ELF-1 (cell line): ENCODE measurements at regions not wholly inside any gene's neighbourhood (a gene's known extent, or its start where the extent isn't known, plus 50 kb on each side); places are given as distances from the start of the nearest gene placed in this dataset.

Experiments
- DNase-seq: peaks from one replicate; pipeline ENCODE4 v3.0.0-alpha.2; 2016; ENCODE audit warnings: low read depth, low spot score

DNA sequence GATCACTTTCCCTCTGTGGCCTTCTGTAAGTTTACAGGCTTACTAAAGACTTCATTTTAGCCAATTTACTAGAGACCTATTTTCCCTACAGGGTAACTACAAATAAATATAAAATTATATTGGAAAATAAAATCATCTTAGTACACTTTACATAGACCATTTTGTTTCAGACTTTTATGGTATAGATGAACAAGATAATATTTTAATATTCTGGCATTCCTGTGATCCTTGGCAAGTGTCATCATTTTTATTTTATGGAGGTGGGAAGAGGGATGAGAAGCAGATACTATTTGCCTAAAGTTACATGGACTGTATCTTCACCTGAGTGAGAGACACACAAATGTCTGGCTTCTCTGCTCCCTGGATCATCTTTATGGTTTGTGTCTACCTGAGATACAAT lies 149.6 kb upstream of the CWC22 start:
- no peak for DNase-seq

DNA sequence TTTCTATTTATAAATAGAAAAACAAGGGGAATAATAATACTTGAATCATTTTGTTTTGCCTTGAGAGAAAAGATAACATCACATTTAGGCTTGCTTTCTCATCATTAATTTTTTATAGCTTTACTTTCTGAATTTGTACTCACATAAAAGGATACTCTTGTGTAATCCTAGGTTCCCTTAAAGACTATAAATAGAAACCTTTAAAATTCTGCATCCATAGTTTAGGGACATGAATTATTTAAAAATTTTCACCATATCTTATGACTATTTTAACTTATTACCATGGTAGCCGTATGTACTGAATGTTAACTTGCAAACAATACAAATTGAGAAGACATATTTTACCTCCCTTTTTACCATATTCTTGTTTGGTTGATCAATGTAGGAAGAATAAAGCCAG lies 143.5 kb upstream of the CWC22 start:
- no peak for DNase-seq

DNA sequence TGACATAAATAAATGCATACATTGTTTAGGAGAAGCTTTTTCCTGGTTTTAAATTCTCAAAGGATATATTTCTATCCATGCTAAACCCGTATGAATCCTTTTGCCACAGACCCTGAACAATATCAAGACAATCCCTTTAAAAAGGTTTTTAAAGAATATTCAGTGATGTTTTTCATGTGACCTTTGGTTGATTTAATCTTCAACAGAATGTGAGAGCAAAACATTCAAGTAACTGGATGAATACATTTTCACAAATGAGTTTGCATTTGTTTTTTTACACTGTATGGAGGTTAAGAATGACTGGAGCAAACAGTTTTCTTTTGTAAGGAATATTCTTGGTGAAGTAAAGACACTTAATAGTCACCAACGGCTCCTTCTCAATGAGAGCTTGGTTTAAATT lies 139.4 kb upstream of the CWC22 start:
- no peak for DNase-seq

DNA sequence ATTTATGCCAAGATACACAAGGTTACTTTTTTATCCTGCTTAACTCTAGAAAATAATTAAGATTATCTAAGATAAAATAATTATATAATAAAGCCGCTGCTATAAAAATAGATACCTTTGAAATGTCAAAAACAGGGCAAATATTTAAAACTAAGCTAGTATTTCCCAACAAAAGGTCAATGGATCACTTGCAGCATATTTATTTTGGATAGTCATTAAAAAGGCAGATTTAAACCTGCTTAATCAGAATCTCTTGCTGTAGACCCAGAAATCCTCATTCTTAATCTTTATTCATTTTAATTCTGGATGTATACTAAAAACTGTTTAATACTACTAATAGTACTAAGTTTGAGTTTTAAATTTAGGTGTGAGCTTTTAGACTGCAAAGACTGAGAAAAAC lies 139.0 kb upstream of the CWC22 start:
- DNase-seq, result no peak

- no peak for DNase-seq
These were observed 138.1 kb upstream of the CWC22 start for GRCh38 chr2:180145163-180145562.

- no peak for DNase-seq
These were observed 137.3 kb upstream of the CWC22 start for GRCh38 chr2:180144338-180144813.

DNA sequence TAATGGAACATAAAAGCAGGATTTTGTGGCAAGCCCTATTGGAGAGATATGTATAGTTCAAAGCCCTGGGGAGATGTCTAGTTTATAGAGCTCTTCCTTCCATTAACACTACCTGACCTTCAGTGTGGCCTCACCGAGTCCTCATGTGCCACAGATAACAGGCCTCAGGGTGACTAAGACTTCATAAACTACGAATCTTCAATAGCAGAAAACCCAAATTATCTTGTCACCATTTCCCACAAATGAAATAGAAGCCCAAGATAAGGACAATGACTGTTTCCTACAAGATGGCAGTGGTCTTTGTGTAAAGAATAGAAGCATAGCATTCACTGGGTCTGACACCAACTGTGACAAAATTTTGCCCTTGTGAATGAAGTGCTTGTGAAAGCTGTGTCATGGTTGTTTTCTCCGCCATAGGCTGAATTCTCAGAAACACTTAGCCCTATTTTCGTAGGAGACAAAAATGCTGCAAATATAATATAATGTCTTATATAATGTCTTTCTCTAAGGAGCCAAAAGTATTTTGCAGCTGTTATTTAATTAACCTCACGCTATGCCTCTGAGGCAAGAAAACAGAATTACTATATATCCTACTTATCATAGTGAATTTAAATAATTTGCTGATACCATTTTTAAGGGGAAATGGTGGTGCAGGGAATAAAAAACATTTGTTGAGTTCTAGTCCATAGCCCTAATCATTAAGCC lies 136.7 kb upstream of the CWC22 start:
- no peak for DNase-seq

- DNase-seq, result no peak
These were observed 134.5 kb upstream of the CWC22 start for GRCh38 chr2:180141600-180141999.

DNA sequence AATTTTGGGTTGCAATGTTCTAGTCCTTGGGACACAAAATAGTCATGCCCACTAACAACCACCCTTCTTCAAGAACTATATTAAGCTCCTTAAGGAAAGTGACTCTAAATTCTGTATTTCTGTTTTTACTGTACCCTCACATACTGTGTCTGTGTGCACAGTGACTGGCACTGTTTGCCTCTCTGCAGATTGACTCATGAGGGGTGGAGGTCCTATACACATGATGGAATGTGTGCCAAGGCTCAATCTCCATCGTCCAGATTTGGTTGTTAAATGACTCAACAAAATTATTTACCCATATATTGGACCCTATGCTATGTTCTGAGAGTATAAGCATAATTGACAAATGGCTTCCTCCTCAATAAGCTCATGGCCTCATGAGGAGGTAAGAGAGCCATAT lies 126.6 kb upstream of the CWC22 start:
- no peak for DNase-seq

DNA sequence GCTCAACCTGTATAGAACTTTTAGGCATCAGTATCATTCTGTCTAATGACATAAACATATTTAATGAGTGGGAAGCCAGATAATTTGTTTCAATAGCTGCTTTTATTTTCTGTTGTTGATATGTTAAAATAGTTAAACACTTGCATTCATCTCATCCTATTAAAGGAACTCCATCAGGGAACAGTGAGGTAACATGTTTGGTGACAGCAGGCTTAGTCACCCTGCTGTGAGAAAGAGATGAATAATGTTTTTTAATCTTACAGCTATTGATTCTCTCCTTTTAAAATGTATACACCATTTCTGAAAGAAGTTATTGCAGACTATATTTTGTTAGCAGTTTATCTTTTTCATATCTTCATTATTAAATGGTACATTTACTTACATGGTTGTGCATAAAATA lies 123.3 kb upstream of the CWC22 start:
- no peak for DNase-seq

- no peak for DNase-seq
These were observed 121.8 kb upstream of the CWC22 start for GRCh38 chr2:180128861-180129260.

GRCh38 chr2:180125245-180125962 lies 118.3 kb upstream of the CWC22 start:
- peak; percentile 84 for DNase-seq

DNA sequence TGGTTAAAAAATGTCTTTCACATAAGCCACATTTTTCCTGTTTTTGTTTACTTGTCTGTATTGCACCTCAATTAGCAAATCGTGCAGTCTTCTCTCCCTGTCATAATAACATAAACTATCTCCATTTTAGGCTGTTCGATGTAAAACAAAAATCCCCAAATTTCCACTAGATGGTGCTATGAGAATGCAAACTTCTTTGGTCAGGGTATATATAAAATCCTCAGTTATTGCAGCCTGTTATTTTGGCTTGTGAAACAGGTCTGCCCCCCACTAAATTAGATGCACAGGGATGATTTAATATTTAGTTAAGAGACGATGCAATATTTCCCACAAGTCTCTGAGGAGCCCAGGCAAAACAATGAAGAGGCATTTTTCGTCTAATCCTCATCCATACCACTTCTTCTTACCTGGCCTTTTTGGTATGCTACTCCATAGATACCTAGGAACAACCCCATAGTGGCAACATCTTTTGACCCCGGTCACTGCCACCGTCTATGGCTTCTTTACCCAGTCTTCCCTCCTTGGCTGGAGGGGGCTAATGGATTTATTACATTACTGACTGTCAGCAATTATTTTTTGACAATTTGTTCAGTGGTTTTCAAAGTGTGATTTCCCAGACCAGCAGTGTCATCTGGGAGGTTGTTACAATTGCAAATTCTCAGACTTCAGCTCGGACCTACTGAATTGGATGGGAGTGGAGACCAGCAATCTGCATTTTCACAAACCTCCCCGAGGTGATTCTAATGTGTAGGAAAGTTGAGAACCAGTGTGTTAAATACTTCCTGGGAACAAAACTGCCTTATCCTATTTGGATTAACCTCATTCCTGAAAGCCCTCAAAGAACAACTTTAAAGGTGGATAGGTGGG lies 117.4 kb upstream of the CWC22 start:
- peak; percentile 28 for DNase-seq

DNA sequence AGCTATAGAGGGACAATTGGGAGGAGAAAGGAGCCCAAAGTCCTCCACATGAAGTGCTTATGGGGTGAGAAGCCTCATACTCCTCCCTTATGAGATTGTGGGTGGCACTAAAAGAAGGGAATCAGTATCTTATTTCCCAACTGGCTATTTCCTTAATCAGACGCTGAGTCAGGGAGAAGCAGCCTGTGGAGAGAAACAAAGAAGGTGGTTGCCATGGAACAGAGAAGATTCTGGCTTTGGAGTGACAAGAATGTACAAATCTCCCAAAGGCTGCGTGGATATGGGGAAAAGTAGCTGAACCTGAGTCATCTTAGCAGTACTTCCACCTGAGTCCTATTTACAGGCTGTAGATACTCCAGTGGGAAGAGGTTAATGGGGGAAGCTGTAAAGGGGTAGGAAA lies 115.8 kb upstream of the CWC22 start:
- no peak for DNase-seq

- DNase-seq, result no peak
These were observed 108.6 kb upstream of the CWC22 start for GRCh38 chr2:180115675-180116074.

GRCh38 chr2:180115269-180115668 lies 108.2 kb upstream of the CWC22 start:
- no peak for DNase-seq

DNA sequence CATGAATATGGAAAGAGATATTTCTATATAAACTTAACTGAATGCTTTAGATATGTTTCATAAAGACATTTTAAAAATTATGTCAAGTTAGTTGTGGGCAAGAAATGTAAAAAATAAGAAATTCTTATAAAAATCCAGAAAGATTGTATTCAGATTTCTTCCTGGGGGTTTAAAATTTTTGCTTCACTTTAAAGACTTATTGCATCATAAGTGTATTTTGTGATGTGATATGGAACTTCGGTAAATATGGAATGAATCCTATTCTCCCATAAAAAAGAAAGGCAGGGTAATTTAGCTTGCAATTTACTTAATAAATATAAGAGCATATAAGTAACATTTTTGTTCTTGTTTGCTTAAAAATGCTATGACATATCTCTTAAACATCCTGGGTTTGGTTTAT lies 104.8 kb upstream of the CWC22 start:
- DNase-seq, result no peak

- no peak for DNase-seq
These were observed 103.4 kb upstream of the CWC22 start for GRCh38 chr2:180110469-180110868.

GRCh38 chr2:180101846-180102245 lies 94.7 kb upstream of the CWC22 start:
- no peak for DNase-seq

DNA sequence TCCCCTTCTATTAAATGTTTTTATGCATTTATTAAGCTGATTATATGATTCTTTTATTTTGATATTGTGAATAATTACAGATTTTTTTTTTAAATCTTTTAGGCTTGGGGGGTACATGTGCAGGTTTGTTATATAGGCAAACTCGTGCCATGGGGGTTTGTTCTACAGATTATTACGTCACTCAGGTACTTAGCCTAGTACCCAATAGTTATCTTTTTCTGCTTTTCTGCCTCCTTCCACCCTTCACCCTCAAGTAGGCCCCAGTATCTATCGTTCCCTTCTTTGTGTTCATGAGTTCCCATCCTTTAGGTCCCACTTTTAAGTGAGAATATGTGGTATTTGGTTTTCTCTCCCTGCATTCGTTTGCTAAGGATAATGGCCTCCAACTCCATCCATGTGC lies 92.2 kb upstream of the CWC22 start:
- DNase-seq, result no peak

GRCh38 chr2:180085144-180085543 lies 78.0 kb upstream of the CWC22 start:
- DNase-seq, result no peak

DNA sequence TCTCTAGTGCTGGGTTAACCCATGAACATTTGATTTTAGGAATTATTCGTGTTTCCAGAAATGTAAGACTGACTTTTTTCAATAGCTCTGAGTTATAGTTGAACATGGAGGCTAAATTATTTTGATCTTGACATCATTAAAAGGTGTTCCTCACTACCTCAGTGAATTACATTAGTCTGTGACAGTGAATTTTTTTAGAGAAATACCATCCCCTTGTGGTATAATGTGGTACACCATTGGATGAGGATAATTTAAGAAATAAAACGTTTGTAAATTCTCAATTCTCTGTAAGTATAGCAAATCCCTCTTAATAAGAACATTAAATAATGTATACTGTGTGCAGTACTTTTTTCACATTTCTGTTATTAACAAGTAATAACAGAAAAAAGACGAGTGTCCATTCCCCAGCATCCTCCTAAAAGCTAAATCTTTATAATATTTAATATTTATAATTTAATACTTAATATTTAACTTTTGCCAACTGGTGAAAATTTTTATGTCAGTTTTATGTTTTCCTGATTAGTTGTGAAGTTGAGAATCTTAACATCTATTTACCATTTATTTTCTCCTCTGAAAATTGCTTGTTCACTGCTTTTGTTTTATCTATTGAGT lies 70.3 kb upstream of the CWC22 start:
- no peak for DNase-seq
